Activated gamma-delta T cell treated with anti-CD3 and anti-CD28 coated beads, Interleukin-2, amount 50 U/mL, for 16 hours (primary cell): ENCODE measurements at regions not wholly inside any gene's neighbourhood (a gene's known extent, or its start where the extent isn't known, plus 50 kb on each side); places are given as distances from the start of the nearest gene placed in this dataset.
"Not testable (repeated sequence)": the region's sequence is repeated elsewhere in the genome, so short reads cannot be mapped to it uniquely, and the experiment has no call there.

Source experiments
- DNase-seq: peaks from one replicate; pipeline ENCODE4 v3.0.0-alpha.2; 2020; ENCODE audit warnings: low read depth

GRCh38 chr14:104230946-104231345 is 92.6 kb downstream of the KIF26A start:
- no peak for DNase-seq

DNA sequence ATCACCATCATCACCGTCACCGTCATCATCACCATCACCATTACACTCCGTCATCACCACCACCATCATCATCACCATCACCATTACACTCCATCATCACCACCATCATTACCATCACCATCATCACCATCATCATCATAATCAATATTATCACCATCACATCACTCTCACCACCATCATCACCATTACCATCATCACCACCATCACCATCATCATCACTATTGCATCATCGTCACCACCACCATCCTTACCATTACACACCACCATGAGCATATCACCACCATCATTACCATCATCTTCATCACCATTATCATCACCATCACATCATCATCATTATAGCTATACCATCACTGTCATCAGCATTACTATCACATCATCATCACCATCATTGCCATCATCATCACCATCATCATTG is 93.7 kb downstream of the KIF26A start:
- no peak for DNase-seq

GRCh38 chr14:104234007-104234786 is 95.8 kb downstream of the KIF26A start:
- not testable (repeated sequence) for DNase-seq

DNA sequence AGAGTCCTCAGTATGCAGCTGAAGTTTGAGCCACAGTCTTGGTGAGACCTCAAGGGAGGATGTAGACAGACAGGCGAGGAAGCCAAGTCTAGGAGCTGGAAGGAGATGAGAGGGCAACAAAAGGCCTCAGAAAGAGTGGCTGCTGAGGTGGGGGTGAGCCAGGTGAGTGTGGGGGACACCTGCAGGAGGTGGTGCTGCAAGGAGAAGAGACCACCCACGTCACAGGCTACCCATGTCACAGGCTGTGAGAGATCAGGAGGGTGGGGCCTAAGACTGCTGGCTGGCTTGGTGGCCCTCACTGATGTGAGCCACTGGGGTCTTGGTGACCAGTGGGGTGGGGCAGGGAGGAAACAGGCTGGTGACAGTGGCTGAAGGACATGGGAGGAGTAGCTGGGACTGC is 97.3 kb downstream of the KIF26A start:
- DNase-seq: no peak

DNA sequence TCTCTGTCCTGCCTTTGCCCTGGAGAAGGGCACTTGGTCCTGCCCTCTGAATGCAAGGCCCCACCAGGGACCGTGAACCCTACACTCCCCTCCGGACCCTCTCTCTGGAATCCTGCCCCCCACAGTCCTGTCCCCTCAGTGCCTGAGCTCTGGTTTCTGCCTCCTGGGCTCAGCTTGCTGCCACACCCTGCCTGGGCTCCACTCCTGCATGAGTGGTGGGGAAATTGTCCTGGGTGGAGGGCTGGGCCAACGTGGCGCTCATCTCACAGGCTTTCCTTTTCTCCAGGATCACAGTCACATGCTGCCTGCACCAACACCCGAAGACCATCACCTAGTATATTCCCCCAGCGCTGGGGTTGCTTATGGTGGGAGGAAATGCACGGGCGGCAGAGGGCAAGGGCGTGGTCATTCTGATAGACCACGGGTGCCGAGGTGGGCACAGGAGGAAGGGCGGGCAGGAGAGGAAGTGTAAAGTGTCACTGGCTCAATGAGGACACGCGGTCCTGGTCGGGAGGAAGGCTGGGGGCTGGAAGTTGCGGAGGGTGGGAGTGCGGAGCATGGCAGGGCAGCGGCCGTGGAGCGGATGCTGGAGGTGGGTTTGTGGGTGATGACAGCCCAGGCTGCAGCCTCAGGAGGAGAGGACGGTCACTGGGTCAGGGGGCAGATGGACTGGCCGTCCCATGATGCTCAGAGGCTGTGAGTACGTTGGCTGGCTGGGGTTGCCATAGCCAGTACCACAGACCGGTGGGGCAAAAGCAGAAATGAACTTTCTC is 99.5 kb downstream of the KIF26A start:
- DNase-seq: no peak

GRCh38 chr14:104238424-104239184 is 100.2 kb downstream of the KIF26A start:
- no peak for DNase-seq

DNA sequence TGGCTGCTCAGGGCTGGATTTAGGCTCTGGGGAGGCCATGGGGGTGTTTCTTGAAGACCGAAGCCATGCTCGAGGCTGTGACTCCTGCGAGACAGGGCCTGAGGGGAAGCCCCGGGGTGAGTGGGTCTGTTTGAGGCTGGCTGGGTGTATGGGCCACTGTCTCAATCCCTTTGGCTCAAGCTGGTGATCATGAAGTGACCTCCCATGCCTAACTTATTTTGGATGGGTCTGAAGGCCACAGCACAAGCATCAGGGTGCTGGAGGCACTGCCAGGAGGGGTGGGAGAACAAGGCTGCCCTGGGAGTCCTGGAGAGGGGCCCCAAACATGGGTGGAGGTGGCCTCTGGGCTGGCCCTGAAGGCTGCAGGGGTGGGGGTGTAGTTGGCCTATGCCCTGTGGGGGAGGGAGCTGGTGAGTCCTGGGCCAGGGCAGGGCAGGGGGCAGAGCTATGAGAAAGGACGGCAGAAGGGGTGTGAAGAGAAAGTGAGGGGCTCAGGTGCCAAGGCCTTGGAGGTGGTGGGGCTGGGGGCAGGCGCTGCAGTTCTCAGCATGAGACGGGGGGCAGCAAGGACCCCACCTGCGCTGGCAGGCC is 100.9 kb downstream of the KIF26A start:
- DNase-seq: no peak

GRCh38 chr14:104239861-104240301 is 101.5 kb downstream of the KIF26A start:
- no peak for DNase-seq

DNA sequence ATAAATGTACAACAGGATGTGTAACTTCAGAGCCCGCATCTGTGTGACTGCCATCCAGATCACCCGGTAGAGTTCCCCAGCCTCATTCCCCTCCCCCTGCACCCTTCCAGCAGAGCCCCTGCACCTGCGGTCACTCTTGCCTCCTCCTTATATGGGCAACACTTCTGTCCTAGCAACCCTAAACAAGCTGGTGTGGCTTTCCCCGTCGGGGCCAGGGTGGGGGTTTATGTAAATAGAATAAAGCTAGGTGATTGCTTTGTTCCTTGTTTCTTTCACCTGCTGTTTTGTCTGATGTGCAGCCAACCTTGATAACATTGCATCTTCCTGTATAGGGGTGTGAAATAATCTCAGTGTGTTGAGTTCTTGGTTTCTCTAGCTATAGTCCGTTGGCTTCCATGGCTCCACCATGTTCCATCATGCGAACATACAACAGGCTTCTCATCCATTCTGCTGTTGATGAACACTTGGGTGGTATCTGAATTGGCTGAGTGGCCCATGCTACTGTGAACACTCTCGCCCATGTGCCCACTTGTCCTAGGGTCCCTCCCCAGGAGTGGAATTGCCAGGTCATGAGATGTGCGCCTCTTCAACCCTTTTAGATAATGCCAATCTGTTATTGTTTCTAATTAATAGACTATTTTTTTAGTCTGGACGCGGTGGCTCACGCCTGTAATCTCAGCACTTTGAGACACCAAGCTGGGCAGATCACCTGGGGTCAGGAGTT is 102.2 kb downstream of the KIF26A start:
- no peak for DNase-seq

DNA sequence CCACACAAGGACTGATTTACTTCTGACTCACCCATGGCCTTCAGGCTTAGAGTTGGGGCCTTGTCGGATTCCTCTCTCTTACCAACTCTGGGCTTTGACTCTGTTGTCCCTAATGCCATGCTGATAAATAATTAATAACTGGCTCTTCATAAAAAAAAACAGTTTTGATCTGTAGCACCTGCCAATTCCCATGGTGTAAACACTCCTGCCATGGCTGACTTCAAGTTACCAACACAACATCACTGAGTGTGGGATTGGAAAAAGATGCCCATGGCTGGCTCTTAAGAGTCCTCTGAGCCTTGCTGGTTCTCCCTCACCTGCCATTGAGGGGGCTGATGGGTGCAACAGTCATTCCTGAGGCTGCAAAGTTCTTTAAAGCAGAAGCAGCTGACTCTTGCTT is 104.8 kb downstream of the KIF26A start:
- no peak for DNase-seq

- DNase-seq: no peak
Measured at GRCh38 chr14:104244221-104245011, 106.0 kb downstream of the KIF26A start.

GRCh38 chr14:104245075-104245474 is 106.7 kb downstream of the KIF26A start:
- DNase-seq: no peak

- no peak for DNase-seq
Measured at GRCh38 chr14:104245723-104246122, 107.3 kb downstream of the KIF26A start.

DNA sequence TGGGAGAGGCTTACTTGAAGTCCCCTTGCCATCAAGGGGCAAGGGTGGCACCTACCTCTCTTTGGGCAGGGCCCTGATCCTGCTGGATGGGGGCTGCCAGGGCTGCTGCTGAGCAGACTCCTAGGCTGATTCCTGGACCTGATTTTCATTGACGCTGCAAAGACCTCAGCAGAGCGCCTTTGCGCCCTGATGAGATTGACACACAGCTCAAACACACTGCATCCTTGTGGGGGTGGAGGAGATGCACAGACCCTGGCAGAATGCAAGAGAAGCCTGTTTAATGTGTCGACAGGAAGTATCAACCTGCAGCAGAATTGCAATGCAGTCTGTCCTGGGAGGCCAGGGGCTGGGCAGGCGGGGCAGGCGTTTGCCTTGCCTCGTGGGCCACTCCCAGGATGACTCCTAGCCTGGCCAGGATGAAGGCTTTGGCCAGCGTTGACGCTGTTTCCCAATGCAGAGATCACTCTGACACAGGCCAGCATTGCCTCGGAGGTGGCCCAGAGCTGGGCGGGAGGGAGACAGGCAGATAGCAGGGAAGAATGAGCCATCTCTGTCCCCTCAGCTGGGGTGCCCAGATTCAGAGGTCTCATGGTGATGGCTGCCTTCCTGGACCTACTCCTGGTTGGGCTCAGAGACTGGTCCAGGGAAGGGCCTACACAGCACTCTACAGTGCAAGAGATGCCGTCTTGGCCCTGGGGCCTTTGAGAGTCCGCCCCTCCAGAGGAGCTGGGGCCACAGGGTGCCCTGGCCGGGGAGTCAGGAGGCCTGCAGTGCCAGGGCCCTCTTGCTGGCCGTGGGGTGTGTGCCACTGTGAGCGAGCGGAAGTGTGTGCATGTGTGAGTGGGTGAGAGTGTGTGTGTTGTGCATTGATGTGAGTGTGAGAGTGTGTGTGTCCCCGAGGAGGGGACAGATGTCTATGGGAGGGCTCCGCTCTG is 108.3 kb downstream of the KIF26A start:
- no peak for DNase-seq

- no peak for DNase-seq
Measured at GRCh38 chr14:104247336-104248202, 109.2 kb downstream of the KIF26A start.

DNA sequence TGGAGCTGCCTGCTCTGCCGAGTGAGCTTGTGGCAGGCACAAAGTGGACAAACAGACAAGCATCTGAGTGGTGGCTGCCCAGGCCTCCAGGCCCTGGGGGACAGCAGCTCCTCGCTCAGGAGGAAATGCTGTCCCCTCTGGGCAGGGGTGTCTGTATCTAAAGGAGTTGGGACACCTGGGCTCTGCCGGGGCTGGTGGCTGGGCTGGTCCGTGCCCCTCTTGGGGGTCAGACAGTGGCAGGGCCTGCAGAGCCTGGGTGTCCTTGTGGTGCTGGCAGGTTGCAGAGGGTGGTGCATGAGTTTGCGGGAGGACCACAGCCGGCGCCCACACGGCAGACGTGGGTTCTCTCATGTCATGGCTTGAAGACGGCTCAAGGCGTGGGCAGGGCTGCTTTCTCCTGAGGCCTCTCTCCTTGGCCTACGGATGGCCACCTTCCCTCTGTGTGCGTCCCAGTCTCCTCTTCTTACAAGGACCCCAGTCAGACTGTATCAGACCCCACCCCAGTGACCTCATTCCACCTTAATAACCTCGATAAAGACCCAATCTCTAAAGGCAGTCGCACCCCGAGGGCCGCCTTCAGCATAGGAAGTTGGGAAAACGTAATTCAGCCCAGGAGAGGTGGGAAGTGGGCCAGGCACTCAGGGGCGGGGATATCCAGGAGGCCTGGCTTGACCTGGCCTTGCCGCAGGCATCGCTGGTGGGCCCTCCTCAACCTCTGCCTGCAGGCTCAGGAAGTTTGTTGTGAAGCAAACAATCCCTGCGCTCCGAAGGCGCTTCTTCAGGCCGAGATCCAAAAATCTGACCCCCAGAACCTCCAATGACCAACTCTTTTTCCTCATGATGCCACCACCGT is 110.0 kb downstream of the KIF26A start:
- no peak for DNase-seq

- no peak for DNase-seq
Measured at GRCh38 chr14:104249089-104249488, 110.7 kb downstream of the KIF26A start.

GRCh38 chr14:104249706-104250105 is 111.3 kb downstream of the KIF26A start:
- no peak for DNase-seq
